GM18873 (cell line): ENCODE measurements at regions not wholly inside any gene's neighbourhood (a gene's known extent, or its start where the extent isn't known, plus 50 kb on each side); places are given as distances from the start of the nearest gene placed in this dataset.
"Not testable (repeated sequence)": the region's sequence is repeated elsewhere in the genome, so short reads cannot be mapped to it uniquely, and the experiment has no call there.

Experiments
- ATAC-seq: cut with Tn5 transposase; IDR thresholded peaks from one replicate; pipeline ENCODE4 v1.9.1; 2021; ENCODE audit warnings: mild to moderate bottlenecking, moderate library complexity, moderate number of reproducible peaks; ENCODE audit not compliant: unreplicated experiment, low FRiP score

- ATAC-seq = no peak
Observed at GRCh38 chr3:59245859-59246501, 196.2 kb upstream of the CFAP20DC start.

GRCh38 chr3:59245300-59245858 is 195.6 kb upstream of the CFAP20DC start:
- ATAC-seq = no peak

GRCh38 chr3:59244343-59244742 is 194.5 kb upstream of the CFAP20DC start:
- ATAC-seq = no peak

- no peak for ATAC-seq
Observed at GRCh38 chr3:59243476-59243875, 193.7 kb upstream of the CFAP20DC start.

- ATAC-seq = no peak
Observed at GRCh38 chr3:59240666-59241255, 190.9 kb upstream of the CFAP20DC start.

- ATAC-seq = no peak
Observed at GRCh38 chr3:59237121-59237520, 187.3 kb upstream of the CFAP20DC start.

GRCh38 chr3:59235634-59236012 is 185.8 kb upstream of the CFAP20DC start:
- ATAC-seq = no peak

- ATAC-seq = no peak
Observed at GRCh38 chr3:59234884-59235633, 185.2 kb upstream of the CFAP20DC start.

- not testable (repeated sequence) for ATAC-seq
Observed at GRCh38 chr3:59230379-59230778, 180.6 kb upstream of the CFAP20DC start.

- ATAC-seq = no peak
Observed at GRCh38 chr3:59213860-59214259, 164.0 kb upstream of the CFAP20DC start.

GRCh38 chr3:59212128-59212779 is 162.4 kb upstream of the CFAP20DC start:
- ATAC-seq = peak; percentile 74

GRCh38 chr3:59210260-59210659 is 160.4 kb upstream of the CFAP20DC start:
- ATAC-seq = no peak

GRCh38 chr3:59192473-59192872 is 142.6 kb upstream of the CFAP20DC start:
- no peak for ATAC-seq

- ATAC-seq = no peak
Observed at GRCh38 chr3:59191651-59192050, 141.8 kb upstream of the CFAP20DC start.

GRCh38 chr3:59189939-59190338 is 140.1 kb upstream of the CFAP20DC start:
- no peak for ATAC-seq

GRCh38 chr3:59189526-59189925 is 139.7 kb upstream of the CFAP20DC start:
- no peak for ATAC-seq

GRCh38 chr3:59186725-59187124 is 136.9 kb upstream of the CFAP20DC start:
- ATAC-seq = no peak

GRCh38 chr3:59185591-59186369 is 136.0 kb upstream of the CFAP20DC start:
- no peak for ATAC-seq

GRCh38 chr3:59180006-59180405 is 130.2 kb upstream of the CFAP20DC start:
- no peak for ATAC-seq

- ATAC-seq = no peak
Observed at GRCh38 chr3:59178698-59179097, 128.9 kb upstream of the CFAP20DC start.
